Naive B cell (primary cell): ENCODE measurements at regions not wholly inside any gene's neighbourhood (a gene's known extent, or its start where the extent isn't known, plus 50 kb on each side); places are given as distances from the start of the nearest gene placed in this dataset.
"Not testable (repeated sequence)": the region's sequence is repeated elsewhere in the genome, so short reads cannot be mapped to it uniquely, and the experiment has no call there.

Experiments used
- ATAC-seq, 2 donors: fragments of 150-1000 bp; cut with Tn5 transposase; 2 replicates each; pipeline ENCODE4 v1.10.0; 2021; ENCODE audit warnings: low read depth in 2 of 2, mild to moderate bottlenecking in 2 of 2, moderate library complexity in 2 of 2
- DNase-seq: peaks from one replicate; pipeline ENCODE4 v3.0.0; 2022
- H3K27ac Mint-ChIP-seq, 6 donors: one replicate each; pipeline ENCODE4 v1.8.0; 2020 to 2022; ENCODE audit warnings: mild to moderate bottlenecking in 6 of 6, mixed read lengths in 6 of 6, moderate library complexity in 5 of 6, inconsistent platforms in 2 of 6
- H3K27me3 Mint-ChIP-seq, 3 donors: one replicate each; pipeline ENCODE4 v1.8.0; 2021 to 2022; ENCODE audit warnings: mixed read lengths in 3 of 3, mild to moderate bottlenecking in 1 of 3
- H3K36me3 Mint-ChIP-seq, 2 donors: one replicate each; pipeline ENCODE4 v1.8.0; 2020 to 2022; ENCODE audit warnings: mixed read lengths in 2 of 2, inconsistent platforms in 1 of 2, mild to moderate bottlenecking in 1 of 2
- H3K4me1 Mint-ChIP-seq, 3 donors: one replicate each; pipeline ENCODE4 v1.8.0; 2020 to 2022; ENCODE audit warnings: mixed read lengths in 3 of 3, inconsistent platforms in 1 of 3, mild to moderate bottlenecking in 1 of 3, moderate library complexity in 1 of 3
- H3K4me3 Mint-ChIP-seq, 8 donors: one replicate each; pipeline ENCODE4 v1.8.0; 2020 to 2022; ENCODE audit warnings: mild to moderate bottlenecking in 8 of 8, mixed read lengths in 8 of 8, moderate library complexity in 8 of 8, inconsistent platforms in 2 of 8
- H3K9me3 Mint-ChIP-seq, 7 donors: one replicate each; pipeline ENCODE4 v1.8.0; 2020 to 2022; ENCODE audit warnings: mixed read lengths in 7 of 7, mild to moderate bottlenecking in 5 of 7, inconsistent platforms in 2 of 7, moderate library complexity in 1 of 7

DNA sequence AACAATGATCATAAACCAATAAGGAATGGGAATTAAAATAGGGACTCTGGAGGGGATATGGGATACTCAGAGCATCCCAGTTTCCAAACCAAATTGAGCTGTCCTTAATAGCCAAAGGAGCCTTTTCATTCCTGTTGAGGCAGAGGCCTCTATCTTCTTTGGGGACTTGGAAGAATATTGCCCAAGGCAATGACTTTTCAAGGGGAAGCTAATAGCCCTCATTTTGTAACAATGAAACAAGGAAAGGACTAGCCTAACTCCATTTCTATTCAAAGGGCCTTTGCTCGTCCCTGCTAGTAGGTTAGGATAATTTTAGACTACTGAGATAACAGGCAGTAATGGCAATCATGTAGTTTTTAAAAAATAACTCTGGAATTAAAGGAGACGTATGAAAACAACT lies 789.8 kb upstream of the SLITRK5 start:
- Mint-ChIP-seq H3K4me1 (no peaks in the 10 kb centered on the region), H3K9me3 (peaks cover 0 to 4% (median 0%) of the 10 kb centered on the region in 7 donors), H3K4me3 (no peak overlapping the region), H3K36me3 (no peaks in the 10 kb centered on the region), H3K27me3 (no peaks in the 10 kb centered on the region), H3K27ac (no peak overlapping the region)
- ATAC-seq, result no peak
- no peak for DNase-seq

DNA sequence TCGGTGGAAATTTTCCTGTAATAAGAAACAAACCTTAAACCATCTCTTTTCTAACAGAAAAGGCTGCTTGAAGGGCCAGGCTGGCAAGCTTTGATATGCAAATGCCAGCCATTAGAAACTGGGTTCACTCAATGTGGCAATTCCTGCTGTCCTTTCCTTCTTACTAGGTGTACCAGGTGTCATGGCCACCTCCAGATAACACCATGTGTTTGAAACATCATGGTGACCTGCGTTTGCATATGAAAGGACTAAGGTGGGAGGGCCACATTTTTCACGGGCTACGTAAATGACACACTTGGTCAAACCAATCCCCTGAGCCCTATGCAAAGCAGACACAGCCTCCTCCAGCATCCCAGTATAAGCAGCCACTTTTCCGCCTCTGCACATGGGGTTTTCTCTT lies 789.1 kb upstream of the SLITRK5 start:
- peaks cover 0 to 4% (median 0%) of the 10 kb centered on the region in 7 donors for H3K9me3 Mint-ChIP-seq
- H3K27me3 Mint-ChIP-seq, result no peaks in the 10 kb centered on the region
- no peak for DNase-seq
- ATAC-seq, result no peak
- H3K4me1 Mint-ChIP-seq, result no peaks in the 10 kb centered on the region
- no peaks in the 10 kb centered on the region for H3K36me3 Mint-ChIP-seq
- no peak overlapping the region for H3K4me3 Mint-ChIP-seq
- H3K27ac Mint-ChIP-seq, result no peak overlapping the region

DNA sequence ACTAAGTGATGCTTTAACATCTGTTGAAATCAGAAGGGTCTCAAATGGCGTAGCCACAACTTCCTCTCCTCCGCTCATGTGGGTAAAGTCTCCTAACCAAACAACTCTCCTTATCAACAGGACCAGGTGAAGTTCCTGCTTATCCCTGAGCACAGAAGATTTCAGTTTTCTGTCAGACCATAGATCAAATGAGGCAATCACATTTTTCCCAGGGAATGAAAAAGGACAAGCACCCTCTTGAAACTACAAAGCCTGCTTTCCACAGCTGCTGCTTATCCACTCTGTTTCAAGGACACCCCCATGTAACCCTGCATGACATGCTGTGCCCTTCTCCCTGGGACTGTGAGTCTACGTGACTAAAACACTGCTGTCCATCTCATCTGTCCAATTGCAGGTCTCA lies 788.3 kb upstream of the SLITRK5 start:
- H3K36me3 Mint-ChIP-seq, result no peaks in the 10 kb centered on the region
- DNase-seq (no peak), ATAC-seq (no peak)
- H3K4me1 Mint-ChIP-seq, result no peaks in the 10 kb centered on the region
- H3K27ac Mint-ChIP-seq, result no peak overlapping the region
- H3K27me3 Mint-ChIP-seq, result no peaks in the 10 kb centered on the region
- H3K4me3 Mint-ChIP-seq, result no peak overlapping the region
- H3K9me3 Mint-ChIP-seq, result peaks cover 0 to 4% (median 1%) of the 10 kb centered on the region in 7 donors

DNA sequence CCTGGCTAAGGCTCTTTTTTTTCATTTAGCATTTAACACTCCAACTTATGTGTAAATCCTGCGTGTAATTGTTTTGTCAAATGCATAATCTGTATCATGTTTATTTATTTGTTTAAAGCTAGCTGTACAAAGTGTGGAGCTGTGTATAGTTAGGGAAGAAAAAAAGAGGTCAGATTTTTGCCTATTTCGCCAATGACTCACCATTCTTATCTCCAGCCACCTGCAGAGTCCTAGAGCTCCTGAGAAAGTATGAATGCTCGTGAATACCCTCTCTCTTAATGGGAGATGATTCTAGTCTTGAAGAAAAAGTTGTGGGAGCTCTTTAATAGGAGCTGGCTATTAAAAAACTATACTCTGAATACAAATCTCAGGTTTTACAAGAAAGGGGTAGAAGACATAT lies 778.8 kb upstream of the SLITRK5 start:
- Mint-ChIP-seq H3K9me3 (peaks cover 0 to 11% (median 6%) of the 10 kb centered on the region in 7 donors), H3K27ac (no peak overlapping the region)

DNA sequence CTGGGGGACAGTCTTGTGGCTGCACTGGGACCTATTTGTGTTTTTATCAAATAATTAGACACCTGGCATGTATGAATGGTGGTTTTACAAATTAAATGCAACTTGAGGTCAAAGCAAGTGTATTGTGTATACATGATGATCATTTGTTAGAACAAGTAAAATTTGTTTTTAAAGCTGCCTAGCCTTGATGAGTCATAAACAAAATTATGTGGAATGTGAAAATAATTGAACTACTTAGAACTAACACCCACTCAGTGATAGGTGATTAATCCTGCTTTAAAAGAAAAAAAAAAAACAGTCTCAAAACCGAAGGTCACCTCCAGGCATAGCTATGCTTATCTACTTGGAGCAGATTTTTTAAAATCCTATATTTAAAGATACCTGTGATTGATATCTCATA lies 770.3 kb upstream of the SLITRK5 start:
- ATAC-seq, result no peak
- H3K4me1 Mint-ChIP-seq, result no peaks in the 10 kb centered on the region
- no peak overlapping the region for H3K27ac Mint-ChIP-seq
- DNase-seq, result no peak
- H3K9me3 Mint-ChIP-seq, result peaks cover 0 to 8% (median 2%) of the 10 kb centered on the region in 7 donors
- no peaks in the 10 kb centered on the region for H3K36me3 Mint-ChIP-seq
- H3K27me3 Mint-ChIP-seq, result no peaks in the 10 kb centered on the region
- H3K4me3 Mint-ChIP-seq, result no peak overlapping the region

More for the DNA sequence above, 778.8 kb upstream of the SLITRK5 start:
- no peaks in the 10 kb centered on the region for H3K36me3 Mint-ChIP-seq
- H3K27me3 Mint-ChIP-seq, result no peaks in the 10 kb centered on the region
- H3K4me1 Mint-ChIP-seq, result no peaks in the 10 kb centered on the region
- H3K4me3 Mint-ChIP-seq, result no peak overlapping the region
- no peak for ATAC-seq
- DNase-seq, result no peak

DNA sequence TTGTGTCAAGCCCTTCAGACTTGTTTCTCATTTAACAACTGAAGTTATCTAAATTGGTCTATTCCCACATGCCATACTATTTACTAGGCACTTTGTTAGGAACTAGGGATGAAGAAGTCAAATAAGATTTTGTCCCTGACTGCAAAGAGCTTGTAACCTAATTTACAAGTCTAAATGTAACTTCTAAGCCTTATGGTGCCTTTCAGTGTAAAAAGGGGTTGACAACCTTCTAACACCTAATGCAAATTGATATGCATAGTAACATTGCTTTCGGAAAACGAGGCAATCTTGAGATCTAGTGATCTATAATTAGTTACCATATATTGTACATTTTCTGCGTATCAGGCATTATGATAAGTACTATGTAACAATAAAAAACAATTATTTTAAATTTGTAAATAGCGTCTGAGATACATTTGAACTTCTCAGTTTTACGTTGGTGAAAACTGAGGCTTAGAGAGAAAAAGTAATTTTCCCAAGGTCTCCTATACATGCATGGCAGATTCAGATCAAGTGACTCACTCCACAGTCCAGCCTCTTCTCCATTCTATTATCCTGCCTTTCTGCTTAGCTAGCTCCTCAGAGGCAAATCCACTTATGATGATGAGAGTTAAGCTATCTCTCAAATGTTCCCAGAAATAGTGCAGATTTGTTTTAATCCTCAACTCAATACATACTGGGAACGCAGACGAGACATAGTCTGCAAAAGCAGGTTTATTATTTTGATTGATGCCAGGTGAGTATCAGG lies 764.9 kb upstream of the SLITRK5 start:
- DNase-seq (no peak), ATAC-seq (no peak)
- Mint-ChIP-seq H3K4me1 (no peaks in the 10 kb centered on the region), H3K36me3 (no peaks in the 10 kb centered on the region), H3K27ac (no peak overlapping the region), H3K9me3 (peaks cover 0 to 5% (median 0%) of the 10 kb centered on the region in 7 donors), H3K27me3 (no peaks in the 10 kb centered on the region), H3K4me3 (no peak overlapping the region)

DNA sequence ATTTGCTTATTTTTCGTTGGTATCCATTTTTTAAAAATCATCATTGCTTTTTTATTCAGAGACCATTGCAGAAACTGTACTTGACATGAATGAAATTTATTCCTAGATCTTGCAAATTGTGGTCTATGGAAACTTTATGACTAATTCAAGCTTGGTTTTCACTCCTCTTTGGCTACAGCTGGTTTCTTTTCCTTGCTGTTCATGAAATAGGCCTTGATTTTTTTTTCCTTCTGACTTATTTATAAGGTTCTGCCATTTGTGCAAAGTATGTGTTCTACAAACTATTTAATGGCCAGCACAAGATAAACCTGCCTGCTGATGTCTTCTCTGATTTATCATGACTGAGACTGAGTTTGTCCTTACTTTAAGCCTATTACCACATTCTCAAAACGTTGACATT lies 764.0 kb upstream of the SLITRK5 start:
- H3K4me1 Mint-ChIP-seq, result no peaks in the 10 kb centered on the region
- H3K9me3 Mint-ChIP-seq, result peaks cover 0 to 5% (median 0%) of the 10 kb centered on the region in 7 donors
- no peak overlapping the region for H3K4me3 Mint-ChIP-seq
- H3K27ac Mint-ChIP-seq, result no peak overlapping the region
- DNase-seq (no peak), ATAC-seq (no peak)
- no peaks in the 10 kb centered on the region for H3K36me3 Mint-ChIP-seq
- H3K27me3 Mint-ChIP-seq, result no peaks in the 10 kb centered on the region

DNA sequence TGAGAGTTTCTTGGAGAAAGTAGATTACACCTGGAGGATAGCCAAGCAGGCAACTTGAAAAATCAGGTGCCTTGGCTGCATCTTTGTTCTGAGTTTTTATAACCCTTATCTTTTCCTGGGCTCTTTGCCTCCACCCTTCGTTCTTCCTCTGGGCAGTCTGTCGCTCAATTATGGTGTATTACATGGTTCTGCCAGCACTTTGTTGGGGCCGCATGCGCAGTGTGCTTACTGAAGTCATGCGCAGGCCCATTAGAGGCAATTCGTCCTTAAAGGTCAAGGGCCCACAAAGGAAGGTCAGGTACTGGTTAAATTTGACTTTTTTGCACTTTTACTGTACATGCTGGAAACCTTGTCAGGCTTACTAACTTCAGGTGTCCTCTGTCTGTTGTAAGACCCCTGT lies 761.9 kb upstream of the SLITRK5 start:
- Mint-ChIP-seq H3K4me3 (no peak overlapping the region), H3K4me1 (no peaks in the 10 kb centered on the region), H3K36me3 (no peaks in the 10 kb centered on the region), H3K9me3 (peaks cover 0 to 7% (median 4%) of the 10 kb centered on the region in 7 donors), H3K27me3 (no peaks in the 10 kb centered on the region), H3K27ac (no peak overlapping the region)
- DNase-seq (no peak), ATAC-seq (no peak)

DNA sequence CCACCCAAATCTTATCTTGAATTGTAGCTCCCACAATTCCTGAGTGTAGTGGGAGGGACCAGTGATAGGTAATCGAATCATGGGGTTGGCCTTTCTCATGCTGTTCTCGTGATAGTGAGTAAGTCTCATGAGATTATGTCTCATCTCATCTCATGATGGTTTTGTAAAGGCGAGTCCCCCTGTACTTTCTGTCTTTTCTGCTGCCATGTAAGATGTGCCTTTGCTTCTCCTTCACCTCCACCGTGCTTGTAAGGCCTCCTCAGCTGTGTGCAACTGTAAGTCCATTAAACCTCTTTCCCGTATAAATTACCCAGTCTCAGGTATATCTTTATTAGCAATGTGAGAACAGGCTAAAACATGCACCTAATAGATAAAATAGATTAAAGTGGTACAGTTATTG lies 756.4 kb upstream of the SLITRK5 start:
- H3K4me3 Mint-ChIP-seq, result no peak overlapping the region
- H3K4me1 Mint-ChIP-seq, result no peaks in the 10 kb centered on the region
- ATAC-seq, result no peak
- no peaks in the 10 kb centered on the region for H3K36me3 Mint-ChIP-seq
- no peaks in the 10 kb centered on the region for H3K27me3 Mint-ChIP-seq
- H3K27ac Mint-ChIP-seq, result no peak overlapping the region
- no peak for DNase-seq
- peaks cover 0 to 17% (median 8%) of the 10 kb centered on the region in 7 donors for H3K9me3 Mint-ChIP-seq

DNA sequence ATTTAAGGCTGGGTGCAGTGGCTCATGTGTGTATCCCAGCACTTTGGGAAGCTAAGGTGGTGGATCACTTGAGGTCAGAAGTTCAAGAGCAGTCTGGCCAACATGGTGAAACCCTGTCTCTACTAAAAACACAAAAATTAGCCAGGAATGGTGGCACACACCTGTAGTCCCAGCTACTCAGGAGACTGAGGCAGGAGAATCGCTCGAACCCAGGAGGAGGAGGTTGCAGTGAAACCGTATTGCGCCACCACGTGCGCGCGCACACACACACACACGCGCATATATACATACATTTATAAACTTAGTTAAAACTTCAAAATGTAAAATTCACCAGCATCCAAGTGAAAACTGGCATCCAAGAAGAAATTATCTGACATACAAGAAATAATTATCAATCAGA lies 753.7 kb upstream of the SLITRK5 start:
- H3K27ac Mint-ChIP-seq, ATAC-seq, H3K36me3 Mint-ChIP-seq, H3K4me3 Mint-ChIP-seq, H3K27me3 Mint-ChIP-seq, DNase-seq, H3K4me1 Mint-ChIP-seq: not testable (repeated sequence)
- H3K9me3 Mint-ChIP-seq, result peaks cover 0 to 17% (median 5%) of the 10 kb centered on the region in 7 donors

DNA sequence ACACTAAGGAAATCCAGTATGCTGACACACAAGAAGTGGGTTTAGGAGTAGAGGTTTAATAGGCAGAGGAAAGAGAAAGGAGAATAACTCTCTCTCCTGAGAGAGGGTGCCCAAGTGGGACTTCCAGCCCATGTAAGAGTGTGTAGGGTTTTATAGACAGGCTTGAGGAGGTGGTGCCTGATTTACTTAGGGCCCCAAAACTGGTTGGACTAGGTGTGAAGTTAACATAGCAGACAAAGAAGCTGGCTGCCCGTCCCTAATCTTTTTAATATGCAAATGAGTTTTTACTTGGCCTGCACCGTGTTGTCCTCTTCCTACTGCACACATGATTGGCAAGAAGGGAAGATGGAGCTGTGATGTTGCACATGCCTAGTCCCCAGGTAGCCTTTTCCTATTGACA lies 752.5 kb upstream of the SLITRK5 start:
- H3K9me3 Mint-ChIP-seq, result peaks cover 0 to 10% (median 3%) of the 10 kb centered on the region in 7 donors
- H3K27ac Mint-ChIP-seq, result no peak overlapping the region
- DNase-seq (no peak), ATAC-seq (no peak)
- H3K36me3 Mint-ChIP-seq, result no peaks in the 10 kb centered on the region
- H3K4me3 Mint-ChIP-seq, result no peak overlapping the region
- H3K4me1 Mint-ChIP-seq, result no peaks in the 10 kb centered on the region
- no peaks in the 10 kb centered on the region for H3K27me3 Mint-ChIP-seq

DNA sequence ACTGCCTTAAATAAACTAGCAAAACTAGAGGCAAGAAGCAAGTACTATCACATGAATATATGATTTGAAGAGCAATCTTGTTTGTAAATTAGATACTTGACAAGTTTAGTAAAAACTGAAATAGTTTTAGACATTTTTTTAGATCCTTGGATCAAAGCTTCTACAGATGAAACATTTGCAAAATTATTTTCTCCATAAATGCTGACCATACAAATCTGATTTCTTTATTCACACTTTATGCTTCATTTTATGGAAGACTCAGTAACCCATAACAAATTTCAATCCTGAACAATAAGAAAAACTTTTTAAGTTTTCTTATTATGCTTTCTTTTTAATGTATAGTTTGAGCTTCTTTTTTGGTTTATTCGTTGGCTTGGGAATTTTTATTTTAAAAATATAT lies 750.2 kb upstream of the SLITRK5 start:
- Mint-ChIP-seq H3K27ac (no peak overlapping the region), H3K27me3 (no peaks in the 10 kb centered on the region), H3K4me3 (no peak overlapping the region), H3K4me1 (no peaks in the 10 kb centered on the region), H3K9me3 (peaks cover 0 to 14% (median 3%) of the 10 kb centered on the region in 7 donors), H3K36me3 (no peaks in the 10 kb centered on the region)
- DNase-seq (no peak), ATAC-seq (no peak)

DNA sequence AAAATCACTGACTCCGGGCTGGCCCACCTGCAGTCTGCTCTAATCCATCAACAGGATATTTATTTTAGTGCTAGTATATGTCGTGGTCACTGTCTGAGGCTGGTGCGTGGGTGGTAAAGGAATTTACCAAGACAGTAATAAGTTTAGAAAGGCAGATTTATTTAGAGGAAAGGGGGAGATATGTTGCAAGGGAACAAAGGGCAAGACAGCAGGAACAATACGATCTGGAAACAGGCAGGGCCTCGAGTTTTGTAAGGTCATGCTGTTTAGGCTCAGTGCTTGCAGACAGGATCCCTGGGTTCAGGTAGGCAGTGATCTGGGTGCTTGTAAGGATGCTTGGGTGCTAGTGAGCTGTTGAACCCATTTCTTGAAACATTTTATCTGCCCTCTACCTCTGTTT lies 748.2 kb upstream of the SLITRK5 start:
- no peak overlapping the region for H3K4me3 Mint-ChIP-seq
- ATAC-seq, result no peak
- peaks cover 0 to 13% (median 3%) of the 10 kb centered on the region in 7 donors for H3K9me3 Mint-ChIP-seq
- H3K27ac Mint-ChIP-seq, result no peak overlapping the region
- no peaks in the 10 kb centered on the region for H3K4me1 Mint-ChIP-seq
- no peaks in the 10 kb centered on the region for H3K36me3 Mint-ChIP-seq
- DNase-seq, result no peak
- no peaks in the 10 kb centered on the region for H3K27me3 Mint-ChIP-seq

DNA sequence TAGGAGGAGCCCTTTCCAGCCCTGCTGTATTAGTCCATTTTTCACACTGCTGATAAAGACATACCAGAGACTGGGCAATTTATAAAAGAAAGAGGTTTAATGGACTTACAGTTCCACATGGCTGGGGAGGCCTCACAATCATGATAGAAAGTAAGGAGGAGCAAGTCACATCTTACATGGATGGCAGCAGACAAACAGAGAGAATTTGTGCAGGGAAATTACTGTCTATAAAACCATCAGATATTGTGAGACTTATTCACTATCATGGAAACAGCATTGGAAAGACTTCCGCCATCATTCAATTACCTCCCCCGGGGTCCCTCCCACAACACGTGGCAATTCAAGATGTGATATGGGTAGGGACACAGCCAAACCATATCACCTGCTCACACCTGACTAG lies 744.3 kb upstream of the SLITRK5 start:
- not testable (repeated sequence) for ATAC-seq, H3K4me1 Mint-ChIP-seq, H3K27me3 Mint-ChIP-seq, H3K9me3 Mint-ChIP-seq, H3K4me3 Mint-ChIP-seq, H3K27ac Mint-ChIP-seq, DNase-seq, H3K36me3 Mint-ChIP-seq
